ENCODE measurements at regions not wholly inside any gene's neighbourhood (a gene's known extent, or its start where the extent isn't known, plus 50 kb on each side); places are given as distances from the start of the nearest gene placed in this dataset.

DNA sequence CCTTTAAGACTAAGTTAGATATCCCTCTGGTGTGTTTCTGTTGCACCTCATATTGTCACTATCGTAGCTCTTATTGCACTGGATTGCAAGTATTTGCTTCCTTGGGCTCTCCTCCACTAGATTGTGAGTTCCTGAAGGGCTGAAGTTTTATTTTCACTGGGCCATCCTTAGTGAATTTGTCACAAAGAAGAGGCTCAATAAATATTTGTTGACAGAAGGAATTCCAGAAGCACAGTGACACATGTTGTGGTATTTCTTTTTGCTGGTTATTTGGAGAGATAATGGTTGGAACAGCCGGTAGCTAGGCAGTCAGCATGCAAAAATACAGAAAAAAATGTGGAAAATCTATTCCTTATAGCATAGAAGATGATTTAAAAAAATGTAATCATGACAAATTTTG is 129.9 kb upstream of the ZRANB2 start:
- Histone ChIP-seq H3K4me3 (no peak overlapping the region), H3K27me3 (no peaks in the 10 kb centered on the region), H3K27ac (no peak overlapping the region), H3K4me1 (no peaks in the 10 kb centered on the region), H3K36me3 (no peaks in the 10 kb centered on the region), H3K9me3 (no peaks in the 10 kb centered on the region)
- intact Hi-C loops (cut with DNase I; ENCODE audit: low total_unique reads): no loop called here
- TF ChIP-seq, protein P1, sequence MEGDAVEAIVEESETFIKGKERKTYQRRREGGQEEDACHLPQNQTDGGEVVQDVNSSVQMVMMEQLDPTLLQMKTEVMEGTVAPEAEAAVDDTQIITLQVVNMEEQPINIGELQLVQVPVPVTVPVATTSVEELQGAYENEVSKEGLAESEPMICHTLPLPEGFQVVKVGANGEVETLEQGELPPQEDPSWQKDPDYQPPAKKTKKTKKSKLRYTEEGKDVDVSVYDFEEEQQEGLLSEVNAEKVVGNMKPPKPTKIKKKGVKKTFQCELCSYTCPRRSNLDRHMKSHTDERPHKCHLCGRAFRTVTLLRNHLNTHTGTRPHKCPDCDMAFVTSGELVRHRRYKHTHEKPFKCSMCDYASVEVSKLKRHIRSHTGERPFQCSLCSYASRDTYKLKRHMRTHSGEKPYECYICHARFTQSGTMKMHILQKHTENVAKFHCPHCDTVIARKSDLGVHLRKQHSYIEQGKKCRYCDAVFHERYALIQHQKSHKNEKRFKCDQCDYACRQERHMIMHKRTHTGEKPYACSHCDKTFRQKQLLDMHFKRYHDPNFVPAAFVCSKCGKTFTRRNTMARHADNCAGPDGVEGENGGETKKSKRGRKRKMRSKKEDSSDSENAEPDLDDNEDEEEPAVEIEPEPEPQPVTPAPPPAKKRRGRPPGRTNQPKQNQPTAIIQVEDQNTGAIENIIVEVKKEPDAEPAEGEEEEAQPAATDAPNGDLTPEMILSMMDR (IDR thresholded peaks at IDR 0.05): no peak
- DNase-seq: no peak

DNA sequence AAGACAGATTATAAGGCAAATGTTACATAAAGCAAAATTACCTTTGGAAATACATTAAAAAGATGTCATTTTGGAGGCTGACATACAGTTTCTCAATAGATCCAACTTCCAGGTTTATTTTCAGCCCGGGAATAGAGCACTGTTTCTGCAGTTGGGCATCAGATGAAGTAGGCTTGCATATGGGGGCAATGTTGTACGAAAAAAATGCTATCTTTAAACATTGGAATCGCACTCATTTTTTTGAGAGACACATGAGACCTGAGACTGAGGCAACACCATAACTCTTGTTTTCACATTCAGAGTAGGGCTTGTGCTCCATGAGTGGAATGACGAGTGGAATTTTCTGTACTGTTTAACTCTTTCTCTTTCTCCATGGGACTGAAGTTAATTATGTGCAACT is 122.4 kb upstream of the ZRANB2 start:
- Histone ChIP-seq H3K4me1 (no peaks in the 10 kb centered on the region), H3K27ac (no peak overlapping the region), H3K4me3 (no peak overlapping the region), H3K36me3 (no peaks in the 10 kb centered on the region), H3K9me3 (no peaks in the 10 kb centered on the region), H3K27me3 (no peaks in the 10 kb centered on the region)
- no peak for DNase-seq
- TF ChIP-seq, protein P1 (IDR thresholded peaks at IDR 0.05): no peak
- intact Hi-C loops (cut with DNase I; ENCODE audit: low total_unique reads): no loop called here

DNA sequence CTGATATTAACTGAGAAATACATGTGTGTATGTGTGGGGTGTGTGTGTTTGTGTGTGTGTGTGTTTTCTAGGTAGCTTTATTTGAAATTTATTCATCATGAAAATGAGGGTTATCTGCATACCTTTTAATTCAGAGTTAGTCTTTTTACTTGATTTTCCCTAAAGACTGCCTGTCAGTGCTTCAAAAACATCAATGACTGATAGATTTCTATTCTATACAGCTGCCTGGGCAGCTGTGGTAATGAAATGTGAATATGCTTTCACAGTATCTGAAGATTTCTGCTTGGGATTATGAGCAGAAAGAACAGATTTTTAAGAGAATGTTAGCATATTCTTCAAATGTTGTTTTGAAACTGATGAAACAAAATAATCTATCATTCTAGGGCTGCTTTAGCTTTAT is 119.7 kb upstream of the ZRANB2 start:
- Histone ChIP-seq H3K36me3 (no peaks in the 10 kb centered on the region), H3K4me3 (no peak overlapping the region), H3K27ac (no peak overlapping the region), H3K9me3 (no peaks in the 10 kb centered on the region), H3K27me3 (no peaks in the 10 kb centered on the region), H3K4me1 (no peaks in the 10 kb centered on the region)
- TF ChIP-seq, protein P1 (IDR thresholded peaks at IDR 0.05): no peak
- intact Hi-C loops (cut with DNase I; ENCODE audit: low total_unique reads): no loop called here
- no peak for DNase-seq

DNA sequence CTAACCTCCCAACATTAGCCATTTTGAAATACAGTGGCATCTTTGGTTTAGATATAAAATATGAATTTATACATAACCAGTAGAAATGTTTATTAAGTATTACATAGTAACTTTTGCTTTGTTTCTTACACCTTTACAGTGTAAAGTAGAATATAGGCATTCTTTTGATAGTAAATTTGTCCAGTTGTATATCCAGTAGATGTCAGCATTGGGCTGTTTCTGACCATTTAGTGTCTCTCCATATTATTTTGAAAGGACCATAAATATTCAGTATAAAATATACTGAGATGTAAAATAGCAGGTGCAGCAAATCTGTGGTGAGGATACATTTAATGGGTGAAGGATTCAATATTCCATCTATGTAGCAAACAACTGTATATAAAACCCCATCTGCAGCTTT is 115.8 kb upstream of the ZRANB2 start:
- TF ChIP-seq, protein P1 (IDR thresholded peaks at IDR 0.05): peak in 1 of 2 experiments; percentile 26
- DNase-seq: no peak
- intact Hi-C loops (cut with DNase I; ENCODE audit: low total_unique reads): no loop called here
- no peak overlapping the region for H3K4me3 ChIP-seq
- H3K27ac ChIP-seq: no peak overlapping the region
- no peaks in the 10 kb centered on the region for H3K36me3 ChIP-seq
- peaks cover 0 to 12% (median 0%) of the 10 kb centered on the region in 4 donors for H3K4me1 ChIP-seq
- no peaks in the 10 kb centered on the region for H3K9me3 ChIP-seq
- H3K27me3 ChIP-seq: no peaks in the 10 kb centered on the region

DNA sequence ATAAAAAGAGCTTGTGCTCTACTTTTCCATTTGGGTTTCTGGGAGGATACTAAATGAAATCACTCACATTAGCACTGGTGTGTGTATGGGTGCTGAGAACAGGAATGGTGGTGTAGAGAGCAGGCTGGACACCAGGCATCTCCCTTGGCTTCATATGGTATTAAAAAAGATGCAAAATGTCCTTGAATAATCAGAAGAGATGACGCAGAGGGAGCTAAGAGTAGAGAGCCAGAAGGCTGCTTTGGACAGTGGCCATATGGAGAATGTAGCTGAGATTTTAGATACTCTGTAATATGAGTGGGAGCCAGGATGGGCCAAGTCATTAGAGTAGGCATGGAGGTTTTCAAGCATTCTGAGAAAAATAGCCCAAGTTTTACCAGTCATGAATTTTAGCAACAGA is 112.3 kb upstream of the ZRANB2 start:
- Histone ChIP-seq H3K27ac (no peak overlapping the region), H3K9me3 (no peaks in the 10 kb centered on the region), H3K4me3 (no peak overlapping the region), H3K27me3 (no peaks in the 10 kb centered on the region), H3K4me1 (peaks cover 0 to 12% (median 0%) of the 10 kb centered on the region in 4 donors), H3K36me3 (no peaks in the 10 kb centered on the region)
- intact Hi-C loops (cut with DNase I; ENCODE audit: low total_unique reads): no loop called here
- TF ChIP-seq, protein P1 (IDR thresholded peaks at IDR 0.05): no peak
- no peak for DNase-seq

DNA sequence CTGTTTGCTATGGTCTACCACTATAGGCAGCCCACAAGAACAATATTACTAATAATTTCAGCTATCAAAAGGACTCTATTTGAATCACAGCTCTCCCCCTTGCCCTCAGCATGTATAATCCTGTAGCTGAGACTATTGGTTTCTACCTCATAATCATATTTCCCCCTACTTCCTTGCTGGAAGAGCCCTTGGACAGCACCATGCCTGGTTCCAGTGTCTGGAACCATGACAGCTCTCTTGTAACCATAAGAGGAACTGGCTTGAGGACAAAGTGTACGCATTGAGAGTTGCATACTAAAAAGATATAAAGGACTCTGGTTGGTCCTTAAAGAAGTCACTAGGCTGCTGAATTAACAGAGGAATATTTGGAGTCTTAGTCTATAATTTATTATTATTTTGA is 110.7 kb upstream of the ZRANB2 start:
- intact Hi-C loops (cut with DNase I; ENCODE audit: low total_unique reads): no loop called here
- peaks cover 0 to 12% (median 0%) of the 10 kb centered on the region in 4 donors for H3K4me1 ChIP-seq
- no peak for DNase-seq
- TF ChIP-seq, protein P1 (IDR thresholded peaks at IDR 0.05): no peak
- no peaks in the 10 kb centered on the region for H3K36me3 ChIP-seq
- no peaks in the 10 kb centered on the region for H3K9me3 ChIP-seq
- H3K27me3 ChIP-seq: no peaks in the 10 kb centered on the region
- H3K4me3 ChIP-seq: no peak overlapping the region
- H3K27ac ChIP-seq: no peak overlapping the region
